Lower leg skin (tissue), 3 donors: ENCODE measurements at regions not wholly inside any gene's neighbourhood (a gene's known extent, or its start where the extent isn't known, plus 50 kb on each side); places are given as distances from the start of the nearest gene placed in this dataset.

Source experiments
- POLR2A ChIP-seq, 2 donors: fragments of 450-650 bp; IDR thresholded peaks; one replicate each; pipeline ENCODE4 v1.6.1; 2016 to 2017; ENCODE audit warnings: antibody characterized with exemption in 2 of 2, mild to moderate bottlenecking in 1 of 2, moderate library complexity in 1 of 2
- TF ChIP-seq, protein P1 (sequence below), 3 donors: fragments of 450-650 bp; IDR thresholded peaks; one replicate each; pipeline ENCODE4 v1.5.1; 2016; ENCODE audit warnings: antibody characterized with exemption in 3 of 3, mild to moderate bottlenecking in 3 of 3, moderate library complexity in 2 of 3

DNA sequence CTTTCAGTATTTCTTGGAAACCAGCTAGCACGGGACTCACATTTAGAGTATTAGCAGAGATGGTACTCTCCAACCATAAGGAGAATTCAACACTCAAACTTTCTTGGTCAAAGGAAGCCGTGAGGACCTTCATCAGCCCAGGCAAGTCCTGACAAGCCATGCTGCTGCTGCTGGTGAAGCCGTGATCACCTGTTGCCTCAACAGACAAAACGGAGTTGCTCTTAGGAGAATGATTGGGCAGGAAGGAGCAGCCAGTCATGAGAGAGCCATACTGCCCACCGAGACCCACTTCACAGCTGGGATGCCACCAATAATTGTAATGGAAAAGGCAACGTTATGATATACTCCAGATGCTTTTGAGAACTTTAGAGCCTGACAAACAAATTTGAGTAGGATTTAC lies 60.8 kb upstream of the PLPP4 start:
- TF ChIP-seq, protein P1, sequence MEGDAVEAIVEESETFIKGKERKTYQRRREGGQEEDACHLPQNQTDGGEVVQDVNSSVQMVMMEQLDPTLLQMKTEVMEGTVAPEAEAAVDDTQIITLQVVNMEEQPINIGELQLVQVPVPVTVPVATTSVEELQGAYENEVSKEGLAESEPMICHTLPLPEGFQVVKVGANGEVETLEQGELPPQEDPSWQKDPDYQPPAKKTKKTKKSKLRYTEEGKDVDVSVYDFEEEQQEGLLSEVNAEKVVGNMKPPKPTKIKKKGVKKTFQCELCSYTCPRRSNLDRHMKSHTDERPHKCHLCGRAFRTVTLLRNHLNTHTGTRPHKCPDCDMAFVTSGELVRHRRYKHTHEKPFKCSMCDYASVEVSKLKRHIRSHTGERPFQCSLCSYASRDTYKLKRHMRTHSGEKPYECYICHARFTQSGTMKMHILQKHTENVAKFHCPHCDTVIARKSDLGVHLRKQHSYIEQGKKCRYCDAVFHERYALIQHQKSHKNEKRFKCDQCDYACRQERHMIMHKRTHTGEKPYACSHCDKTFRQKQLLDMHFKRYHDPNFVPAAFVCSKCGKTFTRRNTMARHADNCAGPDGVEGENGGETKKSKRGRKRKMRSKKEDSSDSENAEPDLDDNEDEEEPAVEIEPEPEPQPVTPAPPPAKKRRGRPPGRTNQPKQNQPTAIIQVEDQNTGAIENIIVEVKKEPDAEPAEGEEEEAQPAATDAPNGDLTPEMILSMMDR (IDR thresholded peaks at IDR 0.05), result no peak
- TF ChIP-seq POLR2A (IDR thresholded peaks at IDR 0.05), result no peak
